ENCODE measurements at regions not wholly inside any gene's neighbourhood (a gene's known extent, or its start where the extent isn't known, plus 50 kb on each side); places are given as distances from the start of the nearest gene placed in this dataset.

- no peak for DNase-seq (ENCODE audit: low spot score)
These were observed 281.6 kb upstream of the CITED2 start for GRCh38 chr6:139655783-139656705.

- DNase-seq (ENCODE audit: low spot score), result no peak
These were observed 280.7 kb upstream of the CITED2 start for GRCh38 chr6:139654888-139655782.

- DNase-seq (ENCODE audit: low spot score), result no peak
These were observed 279.9 kb upstream of the CITED2 start for GRCh38 chr6:139654309-139654708.

GRCh38 chr6:139653111-139653510 is 278.7 kb upstream of the CITED2 start:
- no peak for DNase-seq (ENCODE audit: low spot score)

GRCh38 chr6:139650941-139651340 is 276.5 kb upstream of the CITED2 start:
- DNase-seq (ENCODE audit: low spot score), result no peak

- DNase-seq (ENCODE audit: low spot score), result no peak
These were observed 275.3 kb upstream of the CITED2 start for GRCh38 chr6:139649732-139650131.

- no peak for DNase-seq (ENCODE audit: low spot score)
These were observed 274.7 kb upstream of the CITED2 start for GRCh38 chr6:139649128-139649527.

GRCh38 chr6:139648430-139649000 is 274.1 kb upstream of the CITED2 start:
- DNase-seq (ENCODE audit: low spot score), result no peak

- no peak for DNase-seq (ENCODE audit: low spot score)
These were observed 273.4 kb upstream of the CITED2 start for GRCh38 chr6:139647841-139648240.

- no peak for DNase-seq (ENCODE audit: low spot score)
These were observed 272.6 kb upstream of the CITED2 start for GRCh38 chr6:139647016-139647415.

GRCh38 chr6:139644821-139645220 is 270.4 kb upstream of the CITED2 start:
- DNase-seq (ENCODE audit: low spot score), result no peak

GRCh38 chr6:139643986-139644385 is 269.5 kb upstream of the CITED2 start:
- DNase-seq (ENCODE audit: low spot score), result no peak

- DNase-seq (ENCODE audit: low spot score), result no peak
These were observed 267.9 kb upstream of the CITED2 start for GRCh38 chr6:139642346-139642745.

- no peak for DNase-seq (ENCODE audit: low spot score)
These were observed 266.9 kb upstream of the CITED2 start for GRCh38 chr6:139641376-139641775.

- no peak for DNase-seq (ENCODE audit: low spot score)
These were observed 266.5 kb upstream of the CITED2 start for GRCh38 chr6:139640921-139641320.

GRCh38 chr6:139640448-139640847 is 266.0 kb upstream of the CITED2 start:
- DNase-seq (ENCODE audit: low spot score), result no peak

GRCh38 chr6:139639507-139639906 is 265.1 kb upstream of the CITED2 start:
- no peak for DNase-seq (ENCODE audit: low spot score)

- DNase-seq (ENCODE audit: low spot score), result no peak
These were observed 263.9 kb upstream of the CITED2 start for GRCh38 chr6:139638179-139638941.

GRCh38 chr6:139637766-139638165 is 263.3 kb upstream of the CITED2 start:
- DNase-seq (ENCODE audit: low spot score), result no peak

- no peak for DNase-seq (ENCODE audit: low spot score)
These were observed 261.9 kb upstream of the CITED2 start for GRCh38 chr6:139636391-139636790.

- DNase-seq (ENCODE audit: low spot score), result no peak
These were observed 261.1 kb upstream of the CITED2 start for GRCh38 chr6:139635401-139636130.

Data from CD4-positive, alpha-beta T cell treated with Interleukin-2 at 100 ng/mL for 4 hours (primary cell).